GM23338 (cell line): ENCODE measurements at regions not wholly inside any gene's neighbourhood (a gene's known extent, or its start where the extent isn't known, plus 50 kb on each side); places are given as distances from the start of the nearest gene placed in this dataset.

ENCODE experiments used
- ATAC-seq: fragments of 200-7000 bp; cut with Tn5 transposase; 3 replicates; pipeline ENCODE4 v1.9.1; 2020
- DNase-seq: peaks from one replicate; pipeline ENCODE4 v3.0.0-alpha.2; 2015; ENCODE audit warnings: low spot score
- H2AFZ ChIP-seq: fragments of 200-600 bp; sonication (generic); 2 replicates; pipeline ENCODE4 v1.8.0; 2016; ENCODE audit warnings: antibody characterized with exemption, mild to moderate bottlenecking, moderate library complexity
- H3F3A ChIP-seq: fragments of 200-600 bp; sonication (generic); replicated peaks from 2 replicates; pipeline ENCODE4 v1.8.0; 2017; ENCODE audit warnings: antibody characterized with exemption, mixed run types, low read depth
- H3K27ac ChIP-seq: fragments of 200-600 bp; sonication (generic); 2 replicates; pipeline ENCODE4 v1.6.1; 2016; ENCODE audit warnings: low read depth
- H3K27me3 ChIP-seq: fragments of 200-600 bp; sonication (generic); 2 replicates; pipeline ENCODE4 v1.8.0; 2016; ENCODE audit warnings: mild to moderate bottlenecking, mixed run types, moderate library complexity; ENCODE audit not compliant: insufficient read depth
- H3K36me3 ChIP-seq: fragments of 200-600 bp; sonication (generic); 2 replicates; pipeline ENCODE4 v1.8.0; 2016; ENCODE audit warnings: mild to moderate bottlenecking; ENCODE audit not compliant: insufficient read depth
- H3K4me1 ChIP-seq: fragments of 200-600 bp; sonication (generic); 2 replicates; pipeline ENCODE4 v1.8.0; 2016; ENCODE audit warnings: mild to moderate bottlenecking, moderate library complexity; ENCODE audit not compliant: insufficient read depth
- H3K4me2 ChIP-seq: fragments of 200-600 bp; sonication (generic); 2 replicates; pipeline ENCODE4 v1.7.1; 2017; ENCODE audit warnings: mixed run types
- H3K4me3 ChIP-seq: fragments of 200-600 bp; sonication (generic); 2 replicates; pipeline ENCODE4 v1.6.1; 2016; ENCODE audit warnings: mixed run types
- H3K79me2 ChIP-seq: fragments of 200-600 bp; sonication (generic); replicated peaks from 2 replicates; pipeline ENCODE4 v1.8.0; 2017; ENCODE audit warnings: mild to moderate bottlenecking; ENCODE audit not compliant: insufficient read depth
- H3K9me2 ChIP-seq: fragments of 200-600 bp; sonication (generic); 2 replicates; pipeline ENCODE4 v1.8.0; 2017; ENCODE audit not compliant: insufficient read depth
- H4K20me1 ChIP-seq: fragments of 200-600 bp; sonication (generic); replicated peaks from 2 replicates; pipeline ENCODE4 v1.8.0; 2017; ENCODE audit warnings: mild to moderate bottlenecking; ENCODE audit not compliant: insufficient read depth
- H3K27ac Mint-ChIP-seq: 2 replicates; pipeline ENCODE4 v1.8.0; 2020; ENCODE audit warnings: inconsistent platforms, mild to moderate bottlenecking, moderate library complexity, mixed read lengths
- H3K27me3 Mint-ChIP-seq: 3 replicates; pipeline ENCODE4 v1.8.0; 2022; ENCODE audit warnings: low read depth, mild to moderate bottlenecking, moderate library complexity, mixed read lengths, inconsistent platforms; ENCODE audit not compliant: insufficient read depth, poor library complexity
- H3K36me3 Mint-ChIP-seq: 3 replicates; pipeline ENCODE4 v1.8.0; 2021; ENCODE audit warnings: low read depth, mild to moderate bottlenecking, inconsistent platforms, moderate library complexity, mixed read lengths
- H3K4me1 Mint-ChIP-seq: 3 replicates; pipeline ENCODE4 v1.8.0; 2020; ENCODE audit warnings: mild to moderate bottlenecking, inconsistent platforms, mixed read lengths
- H3K4me3 Mint-ChIP-seq: 3 replicates; pipeline ENCODE4 v1.8.0; 2021; ENCODE audit warnings: moderate library complexity, mild to moderate bottlenecking, inconsistent platforms, mixed read lengths
- H3K9me3 Mint-ChIP-seq: 3 replicates; pipeline ENCODE4 v1.8.0; 2020; ENCODE audit warnings: moderate library complexity, mild to moderate bottlenecking, inconsistent platforms, mixed read lengths
- CREB1 ChIP-seq: fragments of 250-450 bp; sonication (Bioruptor Pico); IDR thresholded peaks from 2 replicates; pipeline ENCODE4 v1.5.0; 2020; ENCODE audit warnings: low read depth, mild to moderate bottlenecking, moderate library complexity
- EZH2 ChIP-seq: fragments of 200-600 bp; sonication (generic); IDR thresholded peaks from one replicate; pipeline ENCODE4 v1.8.0; 2017; ENCODE audit warnings: antibody characterized with exemption, mild to moderate bottlenecking, low read depth; ENCODE audit not compliant: unreplicated experiment
- EZH2phosphoT487 ChIP-seq: fragments of 200-600 bp; sonication (generic); IDR thresholded peaks from one replicate; pipeline ENCODE4 v1.8.1; 2018; ENCODE audit warnings: antibody characterized with exemption; ENCODE audit not compliant: unreplicated experiment
- JUNB ChIP-seq: IDR thresholded peaks from one replicate; pipeline ENCODE4 v1.6.1; 2016; ENCODE audit warnings: antibody characterized with exemption; ENCODE audit not compliant: unreplicated experiment
- POLR2AphosphoS5 ChIP-seq: IDR thresholded peaks from 2 replicates; pipeline ENCODE4 v1.6.1; 2016; ENCODE audit warnings: antibody characterized with exemption, low read depth
- STAT1 ChIP-seq: IDR thresholded peaks from one replicate; pipeline ENCODE4 v1.6.1; 2016; ENCODE audit warnings: antibody characterized with exemption; ENCODE audit not compliant: unreplicated experiment
- ZNF114 ChIP-seq: fragments of 250-450 bp; sonication (Bioruptor Pico); IDR thresholded peaks from 2 replicates; pipeline ENCODE4 v1.5.0; 2020; ENCODE audit warnings: mild to moderate bottlenecking, moderate library complexity
- ZNF331 ChIP-seq: fragments of 250-450 bp; sonication (Bioruptor Pico); IDR thresholded peaks from 2 replicates; pipeline ENCODE4 v1.5.0; 2020; ENCODE audit warnings: low read depth, mild to moderate bottlenecking, moderate library complexity
- TF ChIP-seq, protein P1 (sequence below): IDR thresholded peaks from one replicate; pipeline ENCODE4 v1.6.1; 2018; ENCODE audit warnings: antibody characterized with exemption; ENCODE audit not compliant: unreplicated experiment
- TF ChIP-seq, protein P2 (sequence below), 2 experiments: fragments of 200-600 bp in 1 of 2; sonication (generic) in 1 of 2; conservative IDR thresholded peaks; 2 replicates each; pipeline versions ENCODE4 v1.5.1 to v1.6.1; 2016 to 2017; ENCODE audit warnings: antibody characterized with exemption in 2 of 2, low read depth in 2 of 2, mild to moderate bottlenecking in 2 of 2, moderate library complexity in 1 of 2

DNA sequence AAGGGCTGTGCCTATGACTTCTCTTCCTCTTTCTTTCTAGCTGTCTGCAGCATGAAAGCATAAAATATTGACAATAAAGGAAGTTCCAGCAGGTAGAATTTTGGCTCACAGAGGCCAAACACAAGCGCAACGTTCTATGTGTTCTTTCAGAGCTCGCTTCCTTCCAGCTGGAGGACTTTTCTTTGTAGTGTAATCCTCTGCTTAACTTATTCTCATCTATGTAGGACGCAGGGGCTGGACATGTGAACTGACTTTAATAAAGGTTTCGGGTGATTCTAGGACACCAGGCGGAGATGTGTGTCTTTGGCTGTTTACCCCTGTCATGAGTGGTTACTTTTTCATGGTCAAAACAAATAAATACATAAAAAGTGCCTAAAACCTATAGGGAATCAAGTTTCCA lies 191.5 kb upstream of the MAF start (continued):
- TF ChIP-seq, protein P1, sequence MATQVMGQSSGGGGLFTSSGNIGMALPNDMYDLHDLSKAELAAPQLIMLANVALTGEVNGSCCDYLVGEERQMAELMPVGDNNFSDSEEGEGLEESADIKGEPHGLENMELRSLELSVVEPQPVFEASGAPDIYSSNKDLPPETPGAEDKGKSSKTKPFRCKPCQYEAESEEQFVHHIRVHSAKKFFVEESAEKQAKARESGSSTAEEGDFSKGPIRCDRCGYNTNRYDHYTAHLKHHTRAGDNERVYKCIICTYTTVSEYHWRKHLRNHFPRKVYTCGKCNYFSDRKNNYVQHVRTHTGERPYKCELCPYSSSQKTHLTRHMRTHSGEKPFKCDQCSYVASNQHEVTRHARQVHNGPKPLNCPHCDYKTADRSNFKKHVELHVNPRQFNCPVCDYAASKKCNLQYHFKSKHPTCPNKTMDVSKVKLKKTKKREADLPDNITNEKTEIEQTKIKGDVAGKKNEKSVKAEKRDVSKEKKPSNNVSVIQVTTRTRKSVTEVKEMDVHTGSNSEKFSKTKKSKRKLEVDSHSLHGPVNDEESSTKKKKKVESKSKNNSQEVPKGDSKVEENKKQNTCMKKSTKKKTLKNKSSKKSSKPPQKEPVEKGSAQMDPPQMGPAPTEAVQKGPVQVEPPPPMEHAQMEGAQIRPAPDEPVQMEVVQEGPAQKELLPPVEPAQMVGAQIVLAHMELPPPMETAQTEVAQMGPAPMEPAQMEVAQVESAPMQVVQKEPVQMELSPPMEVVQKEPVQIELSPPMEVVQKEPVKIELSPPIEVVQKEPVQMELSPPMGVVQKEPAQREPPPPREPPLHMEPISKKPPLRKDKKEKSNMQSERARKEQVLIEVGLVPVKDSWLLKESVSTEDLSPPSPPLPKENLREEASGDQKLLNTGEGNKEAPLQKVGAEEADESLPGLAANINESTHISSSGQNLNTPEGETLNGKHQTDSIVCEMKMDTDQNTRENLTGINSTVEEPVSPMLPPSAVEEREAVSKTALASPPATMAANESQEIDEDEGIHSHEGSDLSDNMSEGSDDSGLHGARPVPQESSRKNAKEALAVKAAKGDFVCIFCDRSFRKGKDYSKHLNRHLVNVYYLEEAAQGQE = no peak
- TF ChIP-seq, protein P2, sequence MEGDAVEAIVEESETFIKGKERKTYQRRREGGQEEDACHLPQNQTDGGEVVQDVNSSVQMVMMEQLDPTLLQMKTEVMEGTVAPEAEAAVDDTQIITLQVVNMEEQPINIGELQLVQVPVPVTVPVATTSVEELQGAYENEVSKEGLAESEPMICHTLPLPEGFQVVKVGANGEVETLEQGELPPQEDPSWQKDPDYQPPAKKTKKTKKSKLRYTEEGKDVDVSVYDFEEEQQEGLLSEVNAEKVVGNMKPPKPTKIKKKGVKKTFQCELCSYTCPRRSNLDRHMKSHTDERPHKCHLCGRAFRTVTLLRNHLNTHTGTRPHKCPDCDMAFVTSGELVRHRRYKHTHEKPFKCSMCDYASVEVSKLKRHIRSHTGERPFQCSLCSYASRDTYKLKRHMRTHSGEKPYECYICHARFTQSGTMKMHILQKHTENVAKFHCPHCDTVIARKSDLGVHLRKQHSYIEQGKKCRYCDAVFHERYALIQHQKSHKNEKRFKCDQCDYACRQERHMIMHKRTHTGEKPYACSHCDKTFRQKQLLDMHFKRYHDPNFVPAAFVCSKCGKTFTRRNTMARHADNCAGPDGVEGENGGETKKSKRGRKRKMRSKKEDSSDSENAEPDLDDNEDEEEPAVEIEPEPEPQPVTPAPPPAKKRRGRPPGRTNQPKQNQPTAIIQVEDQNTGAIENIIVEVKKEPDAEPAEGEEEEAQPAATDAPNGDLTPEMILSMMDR (conservative IDR thresholded peaks at IDR 0.05; ENCODE audit: low read depth in 2 of 2) = no peak
- TF ChIP-seq JUNB (no peak), ZNF114 (CRISPR knock-in tag) (no peak), POLR2AphosphoS5 (no peak)

DNA sequence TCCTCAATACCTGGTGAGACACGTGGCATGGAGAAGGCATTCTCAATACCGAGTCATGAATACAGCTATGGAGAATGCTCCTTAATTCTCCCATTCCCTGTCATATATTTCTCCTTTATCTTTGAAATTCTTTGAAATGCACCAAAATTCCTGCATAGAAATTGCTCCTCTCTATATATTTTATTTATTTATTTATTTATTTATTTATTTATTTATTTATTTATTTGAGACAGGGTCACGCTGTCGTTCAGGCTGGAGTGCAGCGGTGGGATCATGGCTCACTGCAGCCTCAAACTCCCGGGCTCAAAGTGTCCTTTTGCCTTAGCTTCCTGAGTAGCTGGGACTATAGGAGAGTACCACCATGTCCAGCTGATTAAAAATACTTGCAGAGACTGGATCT lies 190.3 kb upstream of the MAF start:
- H3K27me3 Mint-ChIP-seq = no peaks in the 10 kb centered on the region
- no peak for ATAC-seq
- no peaks in the 10 kb centered on the region; the same call in 2 of the 3 replicates for H3K9me3 Mint-ChIP-seq
- Histone ChIP-seq H3F3A (no peaks in the 10 kb centered on the region), H2AFZ (no peak overlapping the region), H3K9me2 (no peaks in the 10 kb centered on the region), H3K79me2 (no peaks in the 10 kb centered on the region), H3K4me2 (no peak overlapping the region), H3K36me3 (no peaks in the 10 kb centered on the region), H3K4me3 (no peak overlapping the region), H3K4me1 (no peaks in the 10 kb centered on the region; the same call in 1 of the 2 replicates), H4K20me1 (no peaks in the 10 kb centered on the region), H3K27me3 (no peaks in the 10 kb centered on the region), H3K27ac (no peak overlapping the region)
- no peak overlapping the region for H3K4me3 Mint-ChIP-seq
- DNase-seq = no peak
- peaks cover 5% of the 10 kb centered on the region; the same call in 1 of the 3 replicates for H3K4me1 Mint-ChIP-seq
- H3K36me3 Mint-ChIP-seq = no peaks in the 10 kb centered on the region
- H3K27ac Mint-ChIP-seq = no peak overlapping the region
- TF ChIP-seq CREB1 (CRISPR knock-in tag) (no peak), EZH2 (no peak), POLR2AphosphoS5 (no peak), ZNF331 (CRISPR knock-in tag) (no peak), JUNB (no peak), EZH2phosphoT487 (no peak), STAT1 (no peak)
- TF ChIP-seq, protein P1 = no peak
- TF ChIP-seq, protein P2 (conservative IDR thresholded peaks at IDR 0.05; ENCODE audit: low read depth in 2 of 2) = no peak
